Forelimb muscle (tissue), 1 donor: ENCODE measurements at regions not wholly inside any gene's neighbourhood (a gene's known extent, or its start where the extent isn't known, plus 50 kb on each side); places are given as distances from the start of the nearest gene placed in this dataset.
"Not testable (repeated sequence)": the region's sequence is repeated elsewhere in the genome, so short reads cannot be mapped to it uniquely, and the experiment has no call there.

Experiments used
- DNase-seq: peaks from one replicate; pipeline ENCODE4 v3.0.0-alpha.2; 2013; ENCODE audit warnings: low read depth

- no peak for DNase-seq
Observed at GRCh38 chr16:52731219-52731875, 184.4 kb upstream of the TOX3 start.

- no peak for DNase-seq
Observed at GRCh38 chr16:52729731-52730130, 182.8 kb upstream of the TOX3 start.

- no peak for DNase-seq
Observed at GRCh38 chr16:52727849-52728248, 180.9 kb upstream of the TOX3 start.

GRCh38 chr16:52727441-52727840, 180.5 kb upstream of the TOX3 start:
- DNase-seq = no peak

GRCh38 chr16:52725461-52725860, 178.5 kb upstream of the TOX3 start:
- DNase-seq = no peak

- DNase-seq = no peak
Observed at GRCh38 chr16:52725043-52725442, 178.1 kb upstream of the TOX3 start.

- DNase-seq = no peak
Observed at GRCh38 chr16:52721331-52721730, 174.4 kb upstream of the TOX3 start.

GRCh38 chr16:52718046-52718445, 171.1 kb upstream of the TOX3 start:
- no peak for DNase-seq

GRCh38 chr16:52713740-52714139, 166.8 kb upstream of the TOX3 start:
- DNase-seq = no peak

- DNase-seq = no peak
Observed at GRCh38 chr16:52709306-52709705, 162.4 kb upstream of the TOX3 start.

- DNase-seq = no peak
Observed at GRCh38 chr16:52708476-52708875, 161.5 kb upstream of the TOX3 start.

- no peak for DNase-seq
Observed at GRCh38 chr16:52707676-52708337, 160.9 kb upstream of the TOX3 start.

- DNase-seq = peak; percentile 9
Observed at GRCh38 chr16:52705122-52705521, 158.2 kb upstream of the TOX3 start.

GRCh38 chr16:52697971-52698370, 151.0 kb upstream of the TOX3 start:
- no peak for DNase-seq

- DNase-seq = no peak
Observed at GRCh38 chr16:52696126-52696525, 149.2 kb upstream of the TOX3 start.

- no peak for DNase-seq
Observed at GRCh38 chr16:52690468-52690867, 143.5 kb upstream of the TOX3 start.

GRCh38 chr16:52680993-52681392, 134.1 kb upstream of the TOX3 start:
- DNase-seq = no peak

GRCh38 chr16:52677501-52677900, 130.6 kb upstream of the TOX3 start:
- DNase-seq = no peak

GRCh38 chr16:52676959-52677358, 130.0 kb upstream of the TOX3 start:
- no peak for DNase-seq

GRCh38 chr16:52671590-52671989, 124.6 kb upstream of the TOX3 start:
- no peak for DNase-seq

GRCh38 chr16:52657924-52658323, 111.0 kb upstream of the TOX3 start:
- DNase-seq = no peak

- not testable (repeated sequence) for DNase-seq
Observed at GRCh38 chr16:52655916-52656315, 109.0 kb upstream of the TOX3 start.

GRCh38 chr16:52655156-52655555, 108.2 kb upstream of the TOX3 start:
- DNase-seq = not testable (repeated sequence)

- no peak for DNase-seq
Observed at GRCh38 chr16:52652033-52652432, 105.1 kb upstream of the TOX3 start.
